GM18907 (cell line): ENCODE measurements at regions not wholly inside any gene's neighbourhood (a gene's known extent, or its start where the extent isn't known, plus 50 kb on each side); places are given as distances from the start of the nearest gene placed in this dataset.
A peak's percentile ranks its signal among the peaks of the same experiment; 100 is the strongest.
"Not testable (repeated sequence)": the region's sequence is repeated elsewhere in the genome, so short reads cannot be mapped to it uniquely, and the experiment has no call there.

Experiments
- ATAC-seq: cut with Tn5 transposase; IDR thresholded peaks from one replicate; pipeline ENCODE4 v1.9.1; 2021; ENCODE audit warnings: mild to moderate bottlenecking, moderate library complexity; ENCODE audit not compliant: unreplicated experiment

DNA sequence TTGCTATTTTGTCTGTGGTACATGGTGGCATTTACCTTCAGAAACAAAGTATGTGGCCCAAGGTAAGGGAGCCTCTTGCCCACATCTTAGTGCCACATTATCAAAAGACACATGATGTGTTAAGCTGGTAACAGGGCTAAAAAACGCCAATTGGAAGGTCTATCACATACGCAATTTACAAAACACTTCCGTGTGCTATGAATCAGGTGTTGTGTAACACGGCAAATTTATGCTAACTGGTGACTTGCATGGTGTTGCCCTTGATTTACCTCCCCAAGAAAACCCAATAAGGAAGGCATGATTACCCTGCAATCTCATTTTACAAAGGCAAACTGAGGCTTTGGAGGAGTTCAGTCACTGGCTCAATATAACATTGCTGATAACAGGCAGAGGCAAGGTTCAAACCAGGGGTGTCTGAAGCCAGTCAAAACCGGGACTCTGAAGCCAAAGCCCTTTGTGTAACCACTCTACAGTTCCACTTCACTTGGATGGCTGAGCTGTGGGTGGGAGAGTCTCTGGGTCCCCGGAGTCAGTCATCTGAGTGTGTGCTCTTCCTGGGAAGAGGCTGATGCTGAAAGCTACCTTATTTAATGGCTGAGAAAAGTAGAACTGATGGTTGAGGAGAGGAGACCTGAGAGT is 103.9 kb upstream of the BCL6 start:
- no peak for ATAC-seq

DNA sequence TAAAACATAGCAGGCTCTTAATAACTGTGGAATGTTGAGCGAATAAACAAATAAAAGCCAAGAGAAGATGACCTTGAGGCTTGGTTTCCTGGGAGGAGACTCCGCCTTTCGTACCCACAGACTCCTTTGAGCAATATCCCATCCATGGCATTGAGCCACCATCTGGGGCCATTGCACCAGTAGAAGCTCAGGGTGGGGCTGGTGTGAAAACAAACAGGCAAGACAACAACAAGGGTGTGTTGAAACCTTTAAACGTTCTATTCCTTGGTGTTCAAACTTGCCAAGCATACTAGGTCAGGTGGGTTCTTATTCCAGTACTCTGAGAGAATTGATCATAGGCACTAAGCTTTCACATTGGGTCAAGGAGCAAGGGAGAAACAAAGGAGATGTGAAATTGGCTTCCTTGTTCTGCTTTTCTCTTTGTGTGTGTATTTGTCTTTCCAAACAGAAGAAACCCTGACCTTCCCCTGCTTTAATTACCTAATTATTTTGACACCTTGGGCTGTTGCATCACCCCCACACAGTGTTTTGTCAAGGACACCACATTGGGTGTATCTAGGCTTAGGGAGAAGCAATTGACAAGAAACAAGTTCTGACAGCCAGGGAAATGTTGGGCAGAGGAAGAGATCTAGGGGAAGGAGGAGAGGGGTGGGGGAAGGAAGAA is 105.1 kb upstream of the BCL6 start:
- ATAC-seq = no peak

DNA sequence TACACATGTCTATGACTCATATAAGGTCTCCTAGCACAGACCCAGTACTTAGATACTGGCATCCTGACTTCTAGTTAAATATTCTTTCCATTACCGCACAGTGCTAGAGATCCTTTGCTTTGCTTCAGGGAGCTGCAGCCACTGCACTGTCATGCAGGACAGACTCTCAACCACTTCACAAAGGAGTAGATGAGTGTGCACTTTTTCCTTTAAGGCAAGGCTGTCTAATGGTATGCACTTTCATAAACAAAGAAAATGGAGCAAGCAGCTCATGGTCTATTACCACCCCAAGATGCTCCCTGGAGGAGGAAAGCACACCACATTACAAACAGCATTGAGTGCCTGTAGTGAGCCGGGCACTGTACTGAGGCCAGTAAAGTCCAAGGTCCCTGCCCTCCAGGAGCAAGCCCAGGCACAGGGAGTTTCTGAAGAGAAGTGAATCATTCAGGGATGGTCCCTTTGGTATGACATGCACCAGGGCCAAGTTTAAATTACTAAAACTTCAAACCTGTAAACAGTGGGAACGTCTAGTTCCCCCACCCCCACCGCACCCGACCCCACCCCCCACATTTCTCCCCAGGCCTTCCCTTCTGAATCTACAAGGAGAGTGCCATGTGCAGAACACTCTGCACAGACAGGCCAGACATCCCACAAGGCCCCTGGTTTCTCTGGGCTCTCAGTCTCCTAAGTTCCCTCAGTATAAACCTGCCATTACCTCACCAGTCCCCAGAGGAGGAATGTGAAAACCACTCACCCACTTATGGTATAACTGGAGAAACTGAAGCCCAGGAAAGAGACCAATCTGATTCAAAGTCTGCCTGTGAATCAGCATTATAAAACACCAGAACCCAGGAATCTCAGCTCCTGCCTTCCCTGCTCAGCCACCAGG is 107.8 kb upstream of the BCL6 start:
- ATAC-seq = no peak

DNA sequence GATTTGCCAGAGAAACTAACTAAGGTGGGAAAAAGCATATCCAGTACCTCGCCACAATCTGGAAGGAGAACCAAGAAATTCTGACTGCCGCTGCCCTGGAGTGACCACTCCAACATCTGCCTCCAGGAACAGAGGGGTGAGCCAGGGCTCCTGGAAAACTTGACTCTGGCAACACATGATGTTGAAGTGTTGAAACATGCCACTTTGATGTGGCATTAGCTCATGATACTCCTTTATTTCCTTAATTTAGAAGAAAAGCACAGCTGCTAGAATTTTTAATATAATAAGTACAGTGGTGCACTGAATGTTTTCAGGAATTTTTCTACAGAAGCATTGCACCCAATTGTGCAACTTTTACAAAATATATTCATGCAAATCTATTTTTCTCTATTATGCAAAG is 109.9 kb upstream of the BCL6 start:
- no peak for ATAC-seq

DNA sequence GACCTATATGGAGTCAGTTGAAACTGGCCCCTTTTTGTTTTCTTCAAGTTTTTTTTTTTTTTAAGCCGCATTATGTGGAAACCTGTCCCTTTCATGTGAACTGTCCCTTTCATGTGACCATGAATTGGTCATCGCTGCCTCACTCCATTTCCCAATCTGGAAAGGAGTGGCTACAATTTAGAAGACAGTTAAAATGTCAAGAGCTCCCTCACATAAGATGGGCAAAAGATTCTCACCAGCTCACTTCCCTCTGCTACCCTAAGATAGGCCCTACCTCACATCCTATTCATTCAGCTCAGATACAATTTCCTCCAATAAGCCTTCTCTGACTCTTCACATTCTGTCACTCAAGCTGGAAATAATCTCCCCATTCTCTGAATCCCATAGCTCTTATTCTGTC is 111.3 kb upstream of the BCL6 start:
- no peak for ATAC-seq

DNA sequence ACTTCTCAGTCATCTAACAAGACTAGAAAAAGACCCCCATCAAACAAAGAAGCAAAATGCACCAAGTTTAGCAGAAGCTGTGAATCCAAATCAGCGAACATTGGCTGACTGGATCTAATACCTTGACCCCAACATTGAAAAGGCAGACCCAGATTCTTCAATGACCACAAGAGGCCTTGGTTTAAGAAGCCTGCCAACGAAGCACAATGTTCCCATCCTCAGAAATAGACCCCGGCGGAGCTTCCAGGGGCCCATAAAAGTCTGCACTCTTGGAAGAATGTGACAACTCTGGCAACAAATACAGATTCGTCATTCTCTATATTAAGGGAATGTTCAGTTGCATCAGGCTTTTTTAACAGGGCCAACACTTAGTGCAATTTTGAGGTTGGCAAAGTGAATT is 112.8 kb upstream of the BCL6 start:
- ATAC-seq = no peak

DNA sequence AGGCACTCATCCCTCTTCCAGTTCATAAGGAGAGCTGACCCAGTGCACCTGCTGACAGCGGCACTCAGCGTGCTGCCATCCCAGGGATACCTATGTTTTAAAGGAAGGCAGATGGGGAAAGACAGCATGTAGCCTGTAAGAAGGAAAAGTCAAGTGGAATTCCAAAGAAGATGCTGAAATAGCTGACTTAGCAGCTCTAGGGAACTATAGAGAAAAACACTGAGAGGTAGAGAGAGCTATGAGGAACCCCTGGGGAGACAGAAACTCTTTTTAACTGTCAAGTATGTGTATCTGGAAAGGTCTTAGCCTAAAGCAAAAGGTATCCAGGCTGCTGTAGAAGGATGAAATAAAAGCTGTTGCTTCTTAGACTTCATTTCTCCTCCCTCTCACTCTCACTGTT is 113.4 kb upstream of the BCL6 start:
- no peak for ATAC-seq

DNA sequence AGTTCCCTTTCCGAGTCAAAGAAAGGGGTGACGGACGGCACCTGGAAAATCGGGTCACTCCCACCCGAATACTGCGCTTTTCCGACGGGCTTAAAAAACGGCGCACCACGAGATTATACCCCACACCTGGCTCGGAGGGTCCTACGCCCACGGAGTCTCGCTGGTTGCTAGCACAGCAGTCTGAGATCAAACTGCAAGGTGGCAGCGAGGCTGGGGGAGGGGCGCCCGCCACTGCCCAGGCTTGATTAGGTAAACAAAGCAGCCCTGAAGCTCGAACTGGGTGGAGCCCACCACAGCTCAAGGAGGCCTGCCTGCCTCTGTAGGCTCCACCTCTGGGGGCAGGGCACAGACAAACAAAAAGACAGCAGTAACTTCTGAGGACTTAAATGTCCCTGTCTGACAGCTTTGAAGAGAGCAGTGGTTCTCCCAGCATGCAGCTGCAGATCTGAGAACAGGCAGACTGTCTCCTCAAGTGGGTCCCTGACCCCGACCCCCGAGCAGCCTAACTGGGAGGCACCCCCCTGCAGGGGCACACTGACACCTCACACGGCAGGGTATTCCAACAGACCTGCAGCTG is 117.5 kb upstream of the BCL6 start:
- not testable (repeated sequence) for ATAC-seq

DNA sequence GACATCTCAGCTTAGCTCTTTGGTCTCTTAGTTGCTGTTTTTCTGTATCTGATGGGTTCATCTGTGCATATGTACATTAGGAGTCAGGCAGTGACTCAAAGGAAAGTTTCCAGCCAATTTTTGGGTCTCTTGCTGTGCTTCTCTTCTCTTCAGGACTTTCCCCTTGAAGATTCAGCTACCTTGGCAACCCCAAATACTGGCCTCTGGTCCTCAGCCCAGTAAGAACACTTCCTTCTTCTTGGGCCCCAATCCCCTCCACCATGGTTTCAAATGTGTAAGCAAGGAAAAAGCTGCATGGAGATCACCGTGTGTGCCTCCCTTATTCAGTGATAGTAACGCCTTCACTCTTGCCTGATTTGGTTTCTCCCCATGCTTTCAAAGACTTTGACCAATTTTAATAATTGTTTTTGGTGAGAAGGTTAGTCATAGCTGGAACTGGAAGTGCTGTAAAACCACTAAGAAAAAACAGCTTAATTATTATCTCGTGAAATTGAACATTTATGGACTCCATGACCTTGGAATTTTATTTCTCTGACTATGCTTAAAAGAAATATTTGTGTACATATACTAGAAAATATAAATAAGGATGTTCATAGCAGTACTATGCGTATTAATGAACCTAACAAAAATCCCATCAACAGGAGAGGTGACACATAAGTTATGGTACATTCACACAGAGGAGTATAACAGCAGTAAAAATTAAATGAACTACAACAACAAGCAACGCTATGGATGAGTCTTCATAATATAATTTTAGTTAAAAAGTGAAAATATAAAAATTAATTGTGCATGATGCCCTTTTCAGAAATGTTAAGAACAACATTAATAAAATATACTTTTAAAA is 125.3 kb upstream of the BCL6 start:
- ATAC-seq = peak; percentile 87

DNA sequence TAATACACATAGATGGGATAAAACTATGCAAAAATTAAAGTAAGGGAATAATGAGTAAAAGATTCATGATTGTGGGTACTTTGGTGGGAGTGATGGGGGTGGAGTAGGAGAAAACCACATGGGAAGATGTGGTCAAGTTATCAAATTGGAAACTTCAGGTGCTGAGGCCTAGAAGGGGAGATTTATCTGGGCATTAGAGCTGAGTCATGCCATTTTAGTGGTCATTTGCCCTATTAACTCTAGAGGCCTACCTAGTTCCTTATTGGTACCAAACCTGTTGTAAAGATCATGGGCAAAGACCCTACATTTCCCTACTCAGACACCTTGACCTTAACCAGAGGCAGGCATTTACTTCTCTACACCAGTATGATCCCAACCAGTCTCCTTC is 125.9 kb upstream of the BCL6 start:
- no peak for ATAC-seq

DNA sequence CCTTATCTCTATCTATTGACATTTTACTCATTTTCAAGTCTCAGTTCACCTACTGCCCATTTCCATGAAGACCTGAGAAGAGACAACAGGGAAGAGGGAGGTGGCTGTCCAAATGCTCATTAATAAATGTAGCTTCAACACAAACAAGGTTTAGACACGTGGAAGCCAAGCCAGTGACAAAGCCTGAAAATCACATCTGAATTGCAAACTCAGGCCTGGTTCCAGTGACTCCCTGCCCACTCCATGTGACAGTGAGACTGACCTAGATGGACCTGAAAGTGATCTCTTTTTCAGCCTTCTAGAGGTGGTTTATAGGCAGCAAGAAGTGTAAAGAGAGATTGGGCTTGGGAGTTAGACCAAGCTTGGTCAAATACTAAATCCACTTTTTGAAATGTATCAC is 126.6 kb upstream of the BCL6 start:
- ATAC-seq = no peak

DNA sequence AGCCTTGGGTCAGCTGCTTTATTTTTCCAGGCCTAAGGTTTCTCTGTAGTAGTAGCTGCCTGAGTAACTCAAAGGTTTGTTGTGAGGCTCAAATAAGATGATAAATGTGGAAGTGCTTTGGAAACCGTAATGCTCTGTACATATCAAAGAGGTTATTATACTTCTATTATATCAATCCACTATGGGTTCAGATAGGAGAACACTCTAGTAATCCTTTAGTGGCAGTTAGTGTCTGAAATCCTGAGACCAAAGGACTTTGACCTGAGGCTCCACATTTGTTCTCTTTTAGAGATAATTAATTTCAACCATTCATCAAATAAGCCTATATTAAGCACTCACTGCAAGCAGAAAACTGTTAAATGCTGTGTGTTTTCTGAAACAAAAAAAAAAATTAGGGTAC is 128.6 kb upstream of the BCL6 start:
- no peak for ATAC-seq

DNA sequence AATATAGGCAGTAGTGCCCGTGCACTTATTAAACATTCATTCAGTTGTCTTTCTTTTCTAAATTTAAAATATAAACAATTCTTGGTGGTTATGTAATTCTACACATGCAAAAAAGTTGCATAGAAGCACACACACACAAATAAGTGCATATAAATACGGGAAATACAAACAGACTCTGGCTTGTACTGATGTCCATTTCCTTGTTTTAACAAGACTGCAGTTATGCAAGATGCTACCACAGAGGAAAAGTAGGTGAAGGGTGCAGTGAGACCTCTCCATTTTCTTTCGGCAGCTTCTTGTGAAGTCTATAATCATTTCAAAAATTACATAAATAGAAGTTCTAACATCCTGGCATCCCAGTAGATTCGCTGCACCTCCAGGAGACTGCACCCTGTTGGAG is 130.6 kb upstream of the BCL6 start:
- no peak for ATAC-seq

DNA sequence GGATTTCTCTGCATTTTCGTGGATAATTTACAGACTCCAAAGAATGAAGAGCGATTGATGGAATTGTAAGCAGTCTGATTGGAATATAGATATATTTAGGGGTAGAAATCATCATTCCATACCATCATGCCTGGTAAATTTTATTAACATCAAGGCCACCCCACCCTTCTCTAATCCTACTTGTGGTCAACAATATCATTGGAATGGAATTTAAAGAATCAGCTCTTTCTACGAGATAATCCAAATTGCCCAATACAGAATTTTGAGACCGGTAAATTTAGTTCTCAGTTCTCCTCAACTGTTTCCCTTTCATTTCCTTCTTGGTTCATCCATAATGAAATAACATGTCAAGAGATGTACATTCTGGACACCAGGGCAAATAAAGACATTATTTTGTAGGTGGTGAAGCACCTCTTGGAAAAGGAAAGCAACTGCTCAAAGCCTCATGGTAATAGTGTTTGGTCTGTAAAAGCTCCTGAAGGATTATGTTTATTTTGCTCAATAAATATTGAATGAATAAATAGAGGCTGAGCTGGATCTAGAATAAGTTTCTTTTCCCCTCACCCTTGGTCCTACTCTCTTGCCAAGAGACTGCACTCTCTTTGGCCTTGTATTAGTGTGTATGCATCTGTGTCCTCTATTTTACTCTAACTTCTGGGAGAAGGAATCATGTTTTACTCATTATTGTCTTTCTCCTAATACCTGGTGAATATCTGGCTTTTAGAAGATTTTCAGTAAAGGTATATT is 133.7 kb upstream of the BCL6 start:
- ATAC-seq = no peak

DNA sequence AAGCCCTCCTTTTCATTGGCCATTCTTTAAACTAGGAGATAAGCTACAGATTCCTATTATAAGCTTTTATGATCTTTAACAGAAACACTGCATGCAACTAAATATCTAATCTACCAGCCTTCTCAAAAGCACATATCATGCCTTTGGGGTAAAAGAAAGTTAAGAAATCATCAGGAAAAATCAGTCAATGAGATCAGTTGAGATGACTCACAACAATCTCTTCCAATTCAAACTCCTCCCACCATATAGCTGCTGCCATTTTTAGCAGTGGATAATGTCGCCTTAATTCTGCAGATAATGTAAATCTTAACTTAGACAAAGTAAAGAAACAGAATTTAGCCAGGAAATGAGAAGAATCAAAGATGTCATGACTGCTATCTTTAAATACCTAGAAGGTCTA is 135.2 kb upstream of the BCL6 start:
- ATAC-seq = no peak

DNA sequence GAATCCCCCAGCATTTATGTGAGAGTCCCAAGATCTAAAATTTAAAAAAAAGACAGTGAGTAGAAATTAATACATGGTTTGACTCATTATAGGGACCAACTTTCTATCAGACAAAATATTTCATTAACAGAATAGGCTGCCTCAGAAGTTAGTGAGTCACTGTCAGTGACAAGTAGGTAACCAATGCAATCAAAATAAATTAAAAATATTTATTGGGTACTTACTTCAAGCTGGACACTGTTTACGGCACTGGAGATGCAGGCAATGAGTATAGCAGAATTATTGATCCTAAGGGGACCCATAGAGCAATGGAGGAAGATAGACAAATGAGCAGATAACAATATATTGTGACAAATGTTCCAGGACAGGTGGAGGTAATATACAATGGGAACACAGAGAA is 135.6 kb upstream of the BCL6 start:
- ATAC-seq = no peak

DNA sequence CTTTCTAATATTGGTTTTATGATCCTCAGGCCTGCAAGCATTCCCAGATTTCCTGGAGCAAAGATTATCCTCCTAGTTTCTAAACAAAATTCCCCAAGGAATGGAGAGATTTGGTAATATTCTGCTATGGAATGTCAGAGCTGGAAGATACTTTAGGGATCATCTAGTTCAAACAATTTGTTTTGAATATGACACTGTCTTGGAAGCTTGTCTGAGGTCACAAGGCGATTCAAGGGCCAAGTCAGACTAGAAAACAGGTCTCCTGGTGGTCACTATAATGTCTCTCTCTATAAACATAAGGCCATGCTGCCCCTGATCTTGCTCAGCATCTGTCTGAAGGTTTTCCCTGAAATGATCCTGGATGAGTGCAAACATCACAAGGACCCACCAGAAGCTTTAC is 143.4 kb upstream of the BCL6 start:
- no peak for ATAC-seq

DNA sequence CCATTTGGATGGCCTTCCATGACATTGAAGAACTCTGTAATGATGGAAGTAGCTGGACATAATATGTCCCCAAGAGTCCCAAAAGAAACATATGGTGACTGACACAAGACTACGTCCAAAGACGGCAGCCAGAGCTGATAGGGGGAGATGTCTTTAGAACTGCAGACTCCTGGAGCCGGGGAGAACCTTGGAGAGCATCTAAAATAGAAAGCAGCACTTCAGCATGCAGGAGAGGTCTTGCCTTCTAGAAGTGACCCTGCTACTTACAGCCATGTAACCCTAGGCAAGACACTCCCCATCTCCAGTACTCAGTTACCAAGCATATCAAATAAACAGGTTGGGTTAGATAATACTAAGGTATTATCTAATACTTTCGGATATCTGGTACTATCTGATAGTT is 143.8 kb upstream of the BCL6 start:
- ATAC-seq = no peak

DNA sequence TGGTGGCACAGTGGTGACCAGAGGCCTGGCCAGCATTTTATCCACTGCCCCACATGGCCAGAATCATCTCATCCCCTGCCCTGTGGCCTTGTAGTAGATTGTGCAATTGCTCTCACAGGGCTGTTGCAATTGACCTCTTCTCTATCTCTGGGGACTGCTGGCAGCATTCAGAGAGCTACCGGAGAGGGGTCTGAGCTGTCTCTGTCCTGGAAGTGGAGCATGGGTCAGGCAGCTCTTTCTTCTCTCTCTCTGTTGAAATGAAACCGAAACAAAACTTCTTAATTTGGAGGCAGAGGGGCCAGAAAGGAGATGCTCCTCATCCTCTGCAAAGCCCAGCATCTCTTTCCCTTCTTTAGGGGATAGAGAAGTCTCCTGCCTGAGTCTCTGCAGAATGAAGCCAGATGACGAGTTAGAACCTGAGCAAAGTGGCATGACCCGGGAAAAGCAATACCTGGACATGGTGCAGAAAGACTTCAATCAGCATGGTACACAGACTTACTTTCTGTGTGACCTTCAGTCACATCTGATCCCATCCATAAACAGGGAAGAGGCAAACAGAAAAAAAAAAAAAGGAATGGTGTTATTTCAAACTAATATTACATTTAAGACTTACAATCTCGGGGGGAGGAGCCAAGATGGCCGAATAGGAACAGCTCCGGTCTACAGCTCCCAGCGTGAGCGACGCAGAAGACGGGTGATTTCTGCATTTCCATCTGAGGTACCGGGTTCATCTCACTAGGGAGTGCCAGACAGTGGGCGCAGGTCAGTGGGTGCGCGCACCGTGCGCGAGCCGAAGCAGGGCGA is 144.5 kb upstream of the BCL6 start:
- ATAC-seq = no peak
